ENCODE measurements at regions not wholly inside any gene's neighbourhood (a gene's known extent, or its start where the extent isn't known, plus 50 kb on each side); places are given as distances from the start of the nearest gene placed in this dataset.

DNA sequence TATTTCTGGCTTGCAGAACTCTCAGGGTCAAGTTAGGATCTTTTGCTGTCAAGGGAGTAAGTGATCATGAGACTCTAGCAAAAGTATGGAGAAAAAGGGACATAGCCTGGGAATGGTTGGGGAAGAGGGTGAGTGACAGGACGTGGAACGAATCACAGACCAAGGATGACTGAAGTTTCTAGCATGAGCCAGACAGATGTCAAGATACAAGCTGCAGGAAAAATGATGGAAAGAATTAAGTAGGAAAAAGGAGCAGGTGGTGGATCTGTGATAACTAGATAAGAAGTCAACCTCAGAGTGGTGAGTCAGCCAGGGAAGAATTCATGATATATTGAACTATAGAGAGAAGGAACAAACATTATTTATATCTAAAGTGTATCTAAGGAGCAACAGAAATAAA is 159.8 kb upstream of the SYNDIG1 start:
- no peak for DNase-seq (ENCODE audit: low read depth)
- H3K4me3 ChIP-seq (ENCODE audit: low read depth, low read length): no peak overlapping the region
- no peak for TF ChIP-seq CTCF (IDR thresholded peaks at IDR 0.05; ENCODE audit: insufficient read depth, low read depth, low read length)

- no peak for TF ChIP-seq CTCF (IDR thresholded peaks at IDR 0.05; ENCODE audit: insufficient read depth, low read depth, low read length)
- no peak for DNase-seq (ENCODE audit: low read depth)
- H3K4me3 ChIP-seq (ENCODE audit: low read depth, low read length): no peak overlapping the region
Measured at GRCh38 chr20:24305371-24305770, 164.1 kb upstream of the SYNDIG1 start.

GRCh38 chr20:24304291-24304690 is 165.1 kb upstream of the SYNDIG1 start:
- H3K4me3 ChIP-seq (ENCODE audit: low read depth, low read length): no peak overlapping the region
- no peak for DNase-seq (ENCODE audit: low read depth)
- no peak for TF ChIP-seq CTCF (IDR thresholded peaks at IDR 0.05; ENCODE audit: insufficient read depth, low read depth, low read length)

- DNase-seq (ENCODE audit: low read depth): no peak
- no peak for TF ChIP-seq CTCF (IDR thresholded peaks at IDR 0.05; ENCODE audit: insufficient read depth, low read depth, low read length)
- no peak overlapping the region for H3K4me3 ChIP-seq (ENCODE audit: low read depth, low read length)
Measured at GRCh38 chr20:24303393-24304170, 165.8 kb upstream of the SYNDIG1 start.

DNA sequence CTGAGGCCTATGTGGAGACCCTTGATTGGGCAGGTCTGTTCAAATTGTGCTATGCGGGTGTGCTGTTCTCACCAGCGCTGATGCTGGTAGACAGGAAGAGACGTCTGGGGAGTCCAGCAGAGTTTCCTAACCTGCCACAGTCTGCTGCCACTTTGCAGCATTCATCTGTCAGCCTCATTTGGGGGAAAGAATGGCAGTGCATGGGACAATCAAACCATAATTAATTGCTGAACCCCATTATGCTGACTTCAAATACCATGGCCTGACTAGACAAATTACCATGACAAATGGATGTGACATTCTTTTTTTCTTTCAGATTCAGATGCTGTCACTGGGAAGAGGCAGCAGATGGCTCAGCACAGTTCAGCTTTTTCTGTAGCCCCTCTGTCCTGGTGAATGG is 171.4 kb upstream of the SYNDIG1 start:
- no peak overlapping the region for H3K4me3 ChIP-seq (ENCODE audit: low read depth, low read length)
- TF ChIP-seq CTCF (IDR thresholded peaks at IDR 0.05; ENCODE audit: insufficient read depth, low read depth, low read length): no peak
- no peak for DNase-seq (ENCODE audit: low read depth)

- TF ChIP-seq CTCF (IDR thresholded peaks at IDR 0.05; ENCODE audit: insufficient read depth, low read depth, low read length): no peak
- no peak for DNase-seq (ENCODE audit: low read depth)
- no peak overlapping the region for H3K4me3 ChIP-seq (ENCODE audit: low read depth, low read length)
Measured at GRCh38 chr20:24296477-24297261, 172.8 kb upstream of the SYNDIG1 start.

Measured in fibroblast of villous mesenchyme (primary cell).